ENCODE measurements at regions not wholly inside any gene's neighbourhood (a gene's known extent, or its start where the extent isn't known, plus 50 kb on each side); places are given as distances from the start of the nearest gene placed in this dataset.

GRCh38 chr2:211067029-211067428 is 510.6 kb downstream of the CPS1 start:
- POLR2A ChIA-PET (ENCODE audit: low non-redundant PET): no interaction called here
- no peak overlapping the region for H3K27ac ChIP-seq
- DNase-seq (ENCODE audit: low spot score): no peak
- TF ChIP-seq, protein P1, sequence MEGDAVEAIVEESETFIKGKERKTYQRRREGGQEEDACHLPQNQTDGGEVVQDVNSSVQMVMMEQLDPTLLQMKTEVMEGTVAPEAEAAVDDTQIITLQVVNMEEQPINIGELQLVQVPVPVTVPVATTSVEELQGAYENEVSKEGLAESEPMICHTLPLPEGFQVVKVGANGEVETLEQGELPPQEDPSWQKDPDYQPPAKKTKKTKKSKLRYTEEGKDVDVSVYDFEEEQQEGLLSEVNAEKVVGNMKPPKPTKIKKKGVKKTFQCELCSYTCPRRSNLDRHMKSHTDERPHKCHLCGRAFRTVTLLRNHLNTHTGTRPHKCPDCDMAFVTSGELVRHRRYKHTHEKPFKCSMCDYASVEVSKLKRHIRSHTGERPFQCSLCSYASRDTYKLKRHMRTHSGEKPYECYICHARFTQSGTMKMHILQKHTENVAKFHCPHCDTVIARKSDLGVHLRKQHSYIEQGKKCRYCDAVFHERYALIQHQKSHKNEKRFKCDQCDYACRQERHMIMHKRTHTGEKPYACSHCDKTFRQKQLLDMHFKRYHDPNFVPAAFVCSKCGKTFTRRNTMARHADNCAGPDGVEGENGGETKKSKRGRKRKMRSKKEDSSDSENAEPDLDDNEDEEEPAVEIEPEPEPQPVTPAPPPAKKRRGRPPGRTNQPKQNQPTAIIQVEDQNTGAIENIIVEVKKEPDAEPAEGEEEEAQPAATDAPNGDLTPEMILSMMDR (conservative IDR thresholded peaks at IDR 0.05; ENCODE audit: low read depth): no peak
- CTCF ChIA-PET: no interaction called here

DNA sequence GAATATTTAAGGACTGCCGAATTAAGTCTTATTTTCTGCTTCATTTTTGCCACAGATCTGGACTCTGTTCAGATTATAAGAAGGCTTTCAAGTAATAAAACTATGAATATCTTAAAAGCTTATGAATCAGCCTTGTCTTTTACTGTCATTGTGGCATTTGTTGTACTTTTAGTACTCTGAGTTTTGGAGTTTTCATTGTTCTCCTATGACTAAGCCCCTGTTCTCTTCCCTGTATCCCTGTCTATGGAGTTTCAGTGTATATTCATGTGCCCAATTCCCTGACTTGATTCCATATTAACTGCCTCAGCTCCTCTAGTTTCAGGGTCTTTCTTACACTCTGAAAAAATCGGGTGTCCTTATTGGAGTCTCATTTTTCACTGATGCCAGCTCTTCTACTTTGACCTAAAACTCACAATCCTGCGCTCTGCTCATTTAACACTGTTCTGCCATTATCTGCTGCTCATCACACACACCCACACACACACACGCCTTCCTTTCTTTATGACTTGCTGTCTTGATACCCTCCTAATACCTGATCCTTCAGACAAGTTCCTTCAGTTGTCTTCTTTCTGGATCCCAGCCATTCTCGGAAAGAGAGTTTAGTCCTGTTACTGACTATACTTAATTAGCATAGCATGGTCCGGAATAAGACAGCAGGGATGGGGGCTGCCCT is 511.8 kb downstream of the CPS1 start:
- no peak overlapping the region for H3K27ac ChIP-seq
- ChIA-PET POLR2A (ENCODE audit: low non-redundant PET) (no interaction called here), CTCF (interaction anchor here (0.6 kb wide), 1 partner anchor 24 kb away, joined by 5 read pairs; no protein-coding TSS in a partner anchor)
- DNase-seq (ENCODE audit: low spot score): no peak
- TF ChIP-seq, protein P1 (conservative IDR thresholded peaks at IDR 0.05; ENCODE audit: low read depth): no peak

DNA sequence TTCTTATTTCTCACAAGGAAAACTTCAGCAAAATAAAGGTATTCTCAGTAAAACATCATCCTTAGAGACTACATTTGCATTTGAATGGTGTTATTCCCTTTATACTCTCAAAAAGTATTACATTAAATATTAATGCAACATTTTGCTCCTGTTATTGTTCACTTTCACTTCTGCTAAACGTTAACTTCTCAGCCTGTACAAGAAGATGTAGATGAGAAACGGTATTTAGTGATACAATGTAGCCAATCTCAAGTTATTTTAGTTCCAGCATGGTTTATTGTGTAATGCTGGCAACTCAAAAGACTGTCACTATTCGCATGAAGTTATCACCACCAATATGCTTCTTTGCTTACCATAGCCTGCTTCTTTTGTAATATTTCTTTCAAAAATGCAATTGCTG is 514.1 kb downstream of the CPS1 start:
- POLR2A ChIA-PET (ENCODE audit: low non-redundant PET): no interaction called here
- CTCF ChIA-PET: interaction anchor here (0.8 kb wide), 1 partner anchor 24 kb away, joined by 3 read pairs; no protein-coding TSS in a partner anchor
- TF ChIP-seq, protein P1 (conservative IDR thresholded peaks at IDR 0.05; ENCODE audit: low read depth): no peak
- DNase-seq (ENCODE audit: low spot score): no peak
- no peak overlapping the region for H3K27ac ChIP-seq

- ChIA-PET CTCF (interaction anchor here (1.0 kb wide), 1 partner anchor 11 kb away, joined by 3 read pairs; no protein-coding TSS in a partner anchor), POLR2A (ENCODE audit: low non-redundant PET) (no interaction called here)
- no peak for DNase-seq (ENCODE audit: low spot score)
- TF ChIP-seq, protein P1 (conservative IDR thresholded peaks at IDR 0.05; ENCODE audit: low read depth): no peak
- H3K27ac ChIP-seq: no peak overlapping the region
These were observed 520.9 kb downstream of the CPS1 start for GRCh38 chr2:211077216-211077767.

- TF ChIP-seq, protein P1 (conservative IDR thresholded peaks at IDR 0.05; ENCODE audit: low read depth): no peak
- CTCF ChIA-PET: interaction anchor here (0.7 to 0.8 kb wide), 2 partner anchors 66 to 1944 kb away, joined by 3 read pairs; no protein-coding TSS in a partner anchor
- POLR2A ChIA-PET (ENCODE audit: low non-redundant PET): no interaction called here
- H3K27ac ChIP-seq: no peak overlapping the region
- no peak for DNase-seq (ENCODE audit: low spot score)
These were observed 528.0 kb downstream of the CPS1 start for GRCh38 chr2:211084352-211084751.

DNA sequence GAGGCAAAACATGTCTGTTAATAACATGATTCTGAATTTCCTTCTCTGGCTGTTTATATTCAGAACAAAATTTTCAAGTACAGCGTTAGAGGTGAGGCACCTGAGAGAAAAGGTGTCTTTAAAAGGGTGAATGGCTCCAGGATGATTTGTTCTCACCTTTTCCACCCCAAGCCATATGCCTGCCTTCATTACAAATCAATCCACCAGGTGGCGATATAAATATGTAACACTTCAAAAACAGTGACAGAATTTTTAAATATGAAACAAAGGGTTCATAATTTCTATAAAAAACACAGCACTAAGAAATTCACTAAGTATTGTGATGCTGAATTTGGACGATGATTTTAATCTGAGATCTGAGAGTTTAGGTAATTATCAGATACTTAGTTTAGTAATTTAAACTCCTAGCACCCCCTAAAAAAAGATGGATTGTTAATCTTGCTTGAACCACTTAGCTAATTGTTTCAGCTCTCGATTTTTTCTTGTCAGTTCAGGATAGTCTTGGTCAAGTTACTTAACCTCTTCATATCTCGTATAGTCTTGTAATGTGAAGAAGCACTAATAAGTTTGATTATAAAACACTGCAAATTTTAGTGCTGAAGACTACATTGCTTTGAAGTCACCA is 528.8 kb downstream of the CPS1 start:
- CTCF ChIA-PET: interaction anchor here (0.7 to 0.8 kb wide), 2 partner anchors 12 to 27 kb away, joined by 3 to 4 read pairs; no protein-coding TSS in a partner anchor
- POLR2A ChIA-PET (ENCODE audit: low non-redundant PET): no interaction called here
- TF ChIP-seq, protein P1 (conservative IDR thresholded peaks at IDR 0.05; ENCODE audit: low read depth): peak; percentile 65
- DNase-seq (ENCODE audit: low spot score): peak; percentile 32
- no peak overlapping the region for H3K27ac ChIP-seq

Measured in RWPE1 (cell line).